Breast epithelium (tissue), 3 donors: ENCODE measurements at regions not wholly inside any gene's neighbourhood (a gene's known extent, or its start where the extent isn't known, plus 50 kb on each side); places are given as distances from the start of the nearest gene placed in this dataset.

Experiments
- CTCF ChIP-seq, 3 donors: fragments of 450-650 bp; IDR thresholded peaks; one replicate each; pipeline ENCODE4 v1.5.1; 2016 to 2017; ENCODE audit warnings: antibody characterized with exemption in 3 of 3, mild to moderate bottlenecking in 3 of 3, moderate library complexity in 3 of 3
- POLR2AphosphoS5 ChIP-seq, 3 donors: sonication (generic); formaldehyde crosslinking; IDR thresholded peaks; one replicate each; pipeline ENCODE4 v1.6.1; 2017; ENCODE audit warnings: antibody characterized with exemption in 3 of 3

GRCh38 chr12:127342861-127343260, 924.1 kb upstream of the TMEM132C start:
- no peak for TF ChIP-seq CTCF (IDR thresholded peaks at IDR 0.05)
- TF ChIP-seq POLR2AphosphoS5 (IDR thresholded peaks at IDR 0.05) = no peak
